ENCODE measurements at regions not wholly inside any gene's neighbourhood (a gene's known extent, or its start where the extent isn't known, plus 50 kb on each side); places are given as distances from the start of the nearest gene placed in this dataset.
"Not testable (repeated sequence)": the region's sequence is repeated elsewhere in the genome, so short reads cannot be mapped to it uniquely, and the experiment has no call there.

DNA sequence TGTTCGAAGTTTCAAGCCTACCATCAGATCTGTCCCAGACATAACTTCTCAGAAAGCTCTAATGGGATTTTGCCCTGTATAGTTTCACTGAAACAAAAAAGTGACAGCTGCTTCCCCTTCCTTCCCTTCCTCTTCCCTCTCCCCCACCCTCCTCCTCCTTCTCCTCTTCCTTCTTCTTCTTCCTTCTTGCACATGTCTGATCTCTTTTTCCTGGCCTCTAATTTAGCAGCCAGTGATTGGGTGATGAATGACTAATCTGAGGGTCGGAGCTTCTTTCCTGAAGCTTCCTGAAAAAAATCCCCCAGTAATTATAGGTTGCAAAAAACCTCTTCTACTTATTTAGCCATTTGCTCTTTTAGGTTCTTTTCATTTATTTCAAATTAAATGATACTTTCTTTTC is 168.7 kb downstream of the POTEB3 start:
- Histone ChIP-seq H3K36me3 (ENCODE audit: low read depth) (no peaks in the 10 kb centered on the region), H3K4me1 (ENCODE audit: low read depth) (no peaks in the 10 kb centered on the region), H3K9me3 (peaks cover 4% of the 10 kb centered on the region), H3K4me3 (no peak overlapping the region)
- DNase-seq (no peak), ATAC-seq (no peak)
- intact Hi-C loops (cut with DNase I, micrococcal nuclease) = no loop called here
- TF ChIP-seq, protein P1, sequence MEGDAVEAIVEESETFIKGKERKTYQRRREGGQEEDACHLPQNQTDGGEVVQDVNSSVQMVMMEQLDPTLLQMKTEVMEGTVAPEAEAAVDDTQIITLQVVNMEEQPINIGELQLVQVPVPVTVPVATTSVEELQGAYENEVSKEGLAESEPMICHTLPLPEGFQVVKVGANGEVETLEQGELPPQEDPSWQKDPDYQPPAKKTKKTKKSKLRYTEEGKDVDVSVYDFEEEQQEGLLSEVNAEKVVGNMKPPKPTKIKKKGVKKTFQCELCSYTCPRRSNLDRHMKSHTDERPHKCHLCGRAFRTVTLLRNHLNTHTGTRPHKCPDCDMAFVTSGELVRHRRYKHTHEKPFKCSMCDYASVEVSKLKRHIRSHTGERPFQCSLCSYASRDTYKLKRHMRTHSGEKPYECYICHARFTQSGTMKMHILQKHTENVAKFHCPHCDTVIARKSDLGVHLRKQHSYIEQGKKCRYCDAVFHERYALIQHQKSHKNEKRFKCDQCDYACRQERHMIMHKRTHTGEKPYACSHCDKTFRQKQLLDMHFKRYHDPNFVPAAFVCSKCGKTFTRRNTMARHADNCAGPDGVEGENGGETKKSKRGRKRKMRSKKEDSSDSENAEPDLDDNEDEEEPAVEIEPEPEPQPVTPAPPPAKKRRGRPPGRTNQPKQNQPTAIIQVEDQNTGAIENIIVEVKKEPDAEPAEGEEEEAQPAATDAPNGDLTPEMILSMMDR (IDR thresholded peaks at IDR 0.05) = no peak

DNA sequence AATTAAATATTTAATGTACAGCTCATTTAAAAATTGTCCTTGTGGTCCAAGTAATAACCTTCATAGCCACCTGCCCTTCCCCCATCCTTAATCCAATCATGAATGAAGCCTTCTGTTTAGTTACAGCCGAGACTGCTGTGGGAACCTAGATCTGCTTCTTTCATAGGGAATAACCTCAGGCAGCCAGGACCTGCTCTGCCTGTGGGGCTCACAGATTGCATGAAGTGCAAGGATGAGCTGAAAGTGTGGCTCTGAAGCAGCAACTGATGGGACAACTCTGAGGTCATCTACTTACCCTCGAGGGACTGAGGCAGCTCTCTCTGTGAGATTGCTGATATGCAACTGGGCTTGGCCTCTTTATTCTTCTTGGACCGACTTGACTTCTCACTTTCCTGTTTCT is 169.8 kb downstream of the POTEB3 start:
- intact Hi-C loops (cut with DNase I, micrococcal nuclease) = no loop called here
- Histone ChIP-seq H3K4me1 (ENCODE audit: low read depth) (no peaks in the 10 kb centered on the region), H3K9me3 (peaks cover 4% of the 10 kb centered on the region), H3K4me3 (no peak overlapping the region), H3K36me3 (ENCODE audit: low read depth) (no peaks in the 10 kb centered on the region)
- TF ChIP-seq, protein P1 (IDR thresholded peaks at IDR 0.05) = no peak
- no peak for ATAC-seq
- no peak for DNase-seq

DNA sequence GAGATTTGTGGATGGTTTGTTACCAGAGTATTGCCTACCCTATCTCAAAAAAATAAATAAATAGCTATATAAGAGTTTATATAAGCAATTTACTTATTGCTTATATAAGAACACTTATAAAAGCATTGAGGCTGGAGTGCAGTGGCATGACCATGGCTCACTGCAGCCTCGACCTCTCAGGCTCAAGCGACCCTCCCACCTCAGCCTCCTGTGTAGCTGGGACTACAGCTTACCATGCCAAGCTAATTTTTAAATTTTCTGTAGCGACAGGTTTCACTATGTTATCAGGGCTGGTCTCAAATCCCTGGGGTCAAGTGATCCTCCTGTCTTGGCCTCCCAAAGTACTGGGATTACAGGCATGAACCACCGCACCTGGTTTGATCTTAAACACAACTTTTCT is 170.6 kb downstream of the POTEB3 start:
- ATAC-seq; H3K4me3 ChIP-seq; intact Hi-C loops (cut with DNase I, micrococcal nuclease); DNase-seq; H3K4me1 ChIP-seq (ENCODE audit: low read depth); H3K9me3 ChIP-seq; H3K36me3 ChIP-seq (ENCODE audit: low read depth): not testable (repeated sequence)

DNA sequence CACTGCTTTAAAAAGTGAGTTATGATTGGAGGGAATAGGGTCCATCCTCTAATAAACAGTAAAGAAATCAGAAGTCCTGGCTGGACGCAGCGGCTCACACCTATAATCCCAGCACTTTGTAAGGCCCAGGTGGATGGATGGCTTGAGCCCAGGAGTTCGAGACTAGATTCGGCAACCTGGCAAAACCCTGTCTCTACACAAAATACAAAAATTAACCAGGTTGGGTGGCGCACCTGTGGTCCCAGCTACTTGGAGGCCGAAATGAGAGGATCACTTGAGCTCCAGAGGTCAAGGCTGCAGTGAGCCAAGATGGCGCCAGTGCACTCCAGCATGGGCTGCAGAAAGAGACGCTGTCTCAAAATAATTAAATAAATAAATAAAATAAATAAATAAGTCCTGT is 171.2 kb downstream of the POTEB3 start:
- intact Hi-C loops (cut with DNase I, micrococcal nuclease) = no loop called here
- no peaks in the 10 kb centered on the region for H3K36me3 ChIP-seq (ENCODE audit: low read depth)
- peaks cover 4% of the 10 kb centered on the region for H3K9me3 ChIP-seq
- no peaks in the 10 kb centered on the region for H3K4me1 ChIP-seq (ENCODE audit: low read depth)
- DNase-seq (peak in 1 of 3 donors; percentile 41), ATAC-seq (no peak)
- TF ChIP-seq, protein P1 (IDR thresholded peaks at IDR 0.05) = no peak
- H3K4me3 ChIP-seq = no peak overlapping the region

DNA sequence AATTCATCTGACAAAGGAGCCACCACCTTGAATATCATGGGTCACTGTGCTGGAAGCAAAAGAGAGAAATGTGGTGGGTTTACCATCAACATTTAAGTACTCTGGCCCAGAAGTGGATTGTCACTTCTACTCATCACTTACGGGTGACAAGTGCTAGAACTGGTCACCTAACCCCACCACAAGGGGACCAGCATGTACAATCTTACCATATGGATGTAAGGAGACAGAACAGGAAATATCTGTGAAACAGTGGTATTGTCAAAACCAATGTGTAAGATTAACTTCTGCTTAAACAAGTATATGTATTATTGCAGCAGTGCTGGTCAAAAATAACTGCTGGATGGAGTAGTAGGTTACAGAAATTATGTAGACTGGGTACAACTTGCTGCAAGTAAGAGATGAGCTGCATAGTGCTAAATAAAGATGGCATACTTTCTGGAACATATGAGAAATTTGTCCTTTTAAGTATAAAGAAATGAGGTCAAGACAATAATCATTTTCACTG is 171.8 kb downstream of the POTEB3 start:
- peaks cover 4% of the 10 kb centered on the region for H3K9me3 ChIP-seq
- no peaks in the 10 kb centered on the region for H3K36me3 ChIP-seq (ENCODE audit: low read depth)
- no peak for DNase-seq
- no peaks in the 10 kb centered on the region for H3K4me1 ChIP-seq (ENCODE audit: low read depth)
- TF ChIP-seq, protein P1 (IDR thresholded peaks at IDR 0.05) = no peak
- ATAC-seq = peak; percentile 13
- H3K4me3 ChIP-seq = no peak overlapping the region
- intact Hi-C loops (cut with DNase I, micrococcal nuclease) = no loop called here

DNA sequence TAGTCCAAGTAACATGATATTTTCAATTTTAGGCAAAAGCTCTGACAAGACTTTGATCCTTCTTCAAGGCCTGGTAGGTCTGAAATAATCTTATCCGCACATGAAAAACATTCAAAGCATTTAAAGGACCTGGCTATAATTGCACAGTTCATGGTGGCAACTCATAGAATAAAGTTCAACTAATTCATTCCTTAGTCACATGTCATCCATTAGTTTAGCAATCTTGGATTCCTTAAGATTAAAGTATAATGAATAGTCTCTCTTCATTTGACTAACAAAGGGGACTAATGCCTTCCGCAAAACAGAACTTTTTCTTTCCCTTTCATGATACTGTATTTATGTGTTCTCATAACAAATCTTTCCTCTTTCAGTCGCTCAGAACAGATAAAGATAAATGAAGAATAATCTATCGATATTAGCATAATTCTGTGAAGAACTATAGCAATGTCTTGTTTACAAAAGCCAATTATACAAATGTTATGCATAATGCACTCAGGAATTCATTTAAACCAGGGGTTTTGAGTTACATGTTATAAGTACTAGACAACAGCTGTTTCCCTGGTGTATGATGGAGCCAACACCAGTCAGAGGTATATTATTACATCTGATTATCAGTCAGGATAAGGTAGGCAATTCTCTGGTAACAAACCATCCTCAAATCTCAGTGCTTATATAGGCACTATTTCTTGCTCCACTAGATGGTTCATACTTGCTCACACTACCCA is 172.5 kb downstream of the POTEB3 start:
- TF ChIP-seq, protein P1 (IDR thresholded peaks at IDR 0.05) = no peak
- no peak overlapping the region for H3K4me3 ChIP-seq
- no peaks in the 10 kb centered on the region for H3K36me3 ChIP-seq (ENCODE audit: low read depth)
- no peaks in the 10 kb centered on the region for H3K4me1 ChIP-seq (ENCODE audit: low read depth)
- intact Hi-C loops (cut with DNase I, micrococcal nuclease) = no loop called here
- peaks cover 4% of the 10 kb centered on the region for H3K9me3 ChIP-seq
- DNase-seq = no peak
- peak; percentile 7 for ATAC-seq

All from mucosa of descending colon (tissue), 3 donors.